ENCODE measurements at regions not wholly inside any gene's neighbourhood (a gene's known extent, or its start where the extent isn't known, plus 50 kb on each side); places are given as distances from the start of the nearest gene placed in this dataset.

DNA sequence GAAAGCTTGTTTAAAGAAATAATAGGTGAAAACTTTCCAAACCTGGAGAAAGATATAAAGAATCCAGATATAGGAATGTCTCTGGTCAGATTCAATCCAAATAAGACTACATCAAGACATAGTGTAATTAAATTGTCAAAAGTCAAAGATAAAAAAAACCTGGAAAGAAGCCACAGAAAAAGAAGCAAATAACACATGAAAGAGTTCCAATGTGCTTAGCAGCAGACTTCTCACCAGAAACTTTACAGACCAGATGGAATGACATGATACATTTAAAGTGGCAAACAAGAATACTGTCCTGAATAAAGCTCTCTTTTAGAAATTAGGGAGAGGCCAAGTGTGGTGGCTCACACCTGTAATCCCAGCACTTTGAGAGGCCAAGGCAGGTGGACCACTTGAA, 1039.9 kb downstream of the KCNT2 start:
- no peak overlapping the region for H3K4me3 ChIP-seq (ENCODE audit: low read depth, low read length)
- DNase-seq (ENCODE audit: low read depth): no peak
- no peak for TF ChIP-seq CTCF (IDR thresholded peaks at IDR 0.05; ENCODE audit: insufficient read depth, low read length)

GRCh38 chr1:195562074-195562473, 1046.2 kb downstream of the KCNT2 start:
- no peak for TF ChIP-seq CTCF (IDR thresholded peaks at IDR 0.05; ENCODE audit: insufficient read depth, low read length)
- H3K4me3 ChIP-seq (ENCODE audit: low read depth, low read length): no peak overlapping the region
- DNase-seq (ENCODE audit: low read depth): no peak

GRCh38 chr1:195550071-195550862, 1058.0 kb downstream of the KCNT2 start:
- H3K4me3 ChIP-seq (ENCODE audit: low read depth, low read length): no peak overlapping the region
- DNase-seq (ENCODE audit: low read depth): no peak
- TF ChIP-seq CTCF (IDR thresholded peaks at IDR 0.05; ENCODE audit: insufficient read depth, low read length): no peak

- no peak for TF ChIP-seq CTCF (IDR thresholded peaks at IDR 0.05; ENCODE audit: insufficient read depth, low read length)
- no peak overlapping the region for H3K4me3 ChIP-seq (ENCODE audit: low read depth, low read length)
- peak; percentile 23 for DNase-seq (ENCODE audit: low read depth)
These were observed 1077.3 kb downstream of the KCNT2 start for GRCh38 chr1:195530961-195531360.

DNA sequence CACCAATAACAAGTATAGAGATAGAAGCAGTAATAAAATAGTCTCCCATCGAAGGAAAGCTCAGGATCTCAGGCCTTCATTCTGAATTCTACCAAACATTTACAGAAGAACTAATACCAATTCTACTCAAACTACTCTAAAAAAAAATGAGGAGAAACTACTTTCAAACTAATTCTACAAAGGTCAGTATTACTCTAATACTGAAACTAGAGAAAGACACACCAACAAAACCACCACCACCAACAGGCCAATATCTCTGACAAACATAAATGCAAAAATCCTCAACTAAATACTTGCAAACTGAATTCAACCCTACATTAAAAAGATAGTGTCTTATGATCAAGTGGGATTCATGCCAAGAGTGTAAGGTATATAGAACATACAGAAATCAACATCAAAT, 1078.4 kb downstream of the KCNT2 start:
- DNase-seq (ENCODE audit: low read depth): no peak
- no peak overlapping the region for H3K4me3 ChIP-seq (ENCODE audit: low read depth, low read length)
- TF ChIP-seq CTCF (IDR thresholded peaks at IDR 0.05; ENCODE audit: insufficient read depth, low read length): no peak

DNA sequence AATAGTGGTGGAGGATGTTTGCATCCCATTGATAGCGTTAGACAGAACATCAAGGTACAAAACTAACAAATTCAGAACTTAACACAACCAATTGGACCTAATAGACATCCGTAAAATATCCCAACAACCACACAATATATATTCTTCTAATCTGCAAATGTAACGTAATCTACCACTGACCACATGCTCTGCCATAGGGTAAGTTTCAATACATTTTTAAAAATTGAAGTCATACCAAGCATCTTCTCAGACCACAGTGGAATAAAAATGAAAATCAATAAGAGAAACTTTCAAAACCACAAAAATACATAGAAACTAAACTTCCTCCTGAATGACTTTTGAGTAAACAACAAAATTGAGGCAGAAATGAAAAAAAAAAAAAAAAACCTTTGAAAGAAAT, 1087.5 kb downstream of the KCNT2 start:
- TF ChIP-seq CTCF (IDR thresholded peaks at IDR 0.05; ENCODE audit: insufficient read depth, low read length): no peak
- DNase-seq (ENCODE audit: low read depth): no peak

GRCh38 chr1:195516036-195516435, 1092.2 kb downstream of the KCNT2 start:
- no peak for TF ChIP-seq CTCF (IDR thresholded peaks at IDR 0.05; ENCODE audit: insufficient read depth, low read length)
- H3K4me3 ChIP-seq (ENCODE audit: low read depth, low read length): no peak overlapping the region
- no peak for DNase-seq (ENCODE audit: low read depth)

More for the DNA sequence above, 1087.5 kb downstream of the KCNT2 start:
- H3K4me3 ChIP-seq (ENCODE audit: low read depth, low read length): no peak overlapping the region
